ENCODE measurements at regions not wholly inside any gene's neighbourhood (a gene's known extent, or its start where the extent isn't known, plus 50 kb on each side); places are given as distances from the start of the nearest gene placed in this dataset.
"Not testable (repeated sequence)": the region's sequence is repeated elsewhere in the genome, so short reads cannot be mapped to it uniquely, and the experiment has no call there.

DNA sequence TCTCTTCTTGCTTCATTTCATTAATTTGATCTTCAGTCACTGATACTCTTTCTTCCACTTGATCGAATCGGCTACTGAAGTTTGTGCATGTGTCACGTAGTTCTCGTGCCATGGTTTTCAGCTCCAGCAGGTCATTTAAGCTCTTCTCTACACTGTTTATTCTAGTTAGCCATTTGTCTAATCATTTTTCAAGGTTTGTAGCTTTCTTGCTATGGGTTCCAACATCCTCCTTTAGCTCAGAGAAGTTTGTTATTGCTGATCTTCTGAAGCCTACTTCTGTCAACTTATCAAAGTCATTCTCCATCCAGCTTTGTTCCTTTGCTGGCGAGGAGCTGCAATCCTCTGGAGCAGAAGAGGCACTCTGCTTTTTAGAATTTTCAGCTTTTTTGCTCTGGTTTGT is 180.0 kb upstream of the TMEM196 start:
- DNase-seq, result not testable (repeated sequence)

- no peak for DNase-seq
Observed at GRCh38 chr7:19948160-19948559, 174.7 kb upstream of the TMEM196 start.

DNA sequence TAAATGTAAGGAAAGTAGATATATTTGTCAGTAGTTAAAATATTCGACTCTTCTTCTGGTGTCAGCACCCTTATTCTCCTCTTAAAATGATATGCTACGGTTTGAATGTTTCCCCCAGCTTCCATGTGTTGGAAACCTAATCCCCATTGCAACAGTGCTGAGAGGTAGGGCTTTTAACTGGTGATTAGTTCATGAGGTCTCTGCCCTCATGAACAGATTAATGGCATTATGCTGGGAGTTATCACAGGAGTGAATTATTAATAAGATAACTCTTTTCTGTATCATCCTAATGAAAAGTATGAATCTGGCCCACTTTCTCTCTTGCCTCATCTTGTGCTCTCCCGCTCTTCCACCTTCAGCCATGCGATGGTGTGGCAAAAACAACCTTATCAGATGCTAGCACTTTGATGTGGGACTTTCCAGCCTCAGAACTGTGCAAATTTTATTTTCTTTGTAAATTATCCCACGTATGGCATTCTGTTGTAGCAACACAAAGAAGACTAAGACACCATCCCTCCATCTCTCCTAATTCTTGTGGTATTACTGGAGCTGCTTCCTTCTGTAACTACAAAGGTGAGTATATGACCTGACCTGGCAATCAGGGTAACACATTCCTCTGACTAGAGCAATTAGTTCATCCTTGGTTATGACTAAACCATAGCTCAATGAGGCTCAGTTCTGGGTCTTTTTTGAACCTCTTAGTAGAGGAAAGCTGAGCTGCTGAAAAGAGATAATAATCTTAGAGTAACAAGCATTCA is 171.1 kb upstream of the TMEM196 start:
- DNase-seq, result no peak

DNA sequence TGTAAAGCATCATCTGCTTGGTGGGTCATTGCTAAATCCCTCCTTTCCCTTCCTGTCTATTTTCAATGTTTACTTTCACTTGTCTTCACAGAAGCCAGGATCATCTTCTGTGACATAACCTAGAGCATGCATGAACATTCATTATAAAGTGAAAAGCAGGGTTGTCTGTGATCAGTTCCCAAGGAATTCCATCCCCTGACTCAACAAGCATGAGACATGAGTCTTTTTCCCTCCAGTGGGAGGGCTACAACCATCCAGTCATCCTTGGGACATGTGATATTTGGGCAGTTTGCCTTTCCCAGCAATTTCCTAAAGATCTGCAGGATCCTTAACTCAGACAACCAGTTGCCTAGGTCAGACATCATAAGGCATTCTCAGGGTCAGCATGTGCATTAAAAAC is 166.3 kb upstream of the TMEM196 start:
- DNase-seq, result no peak

DNA sequence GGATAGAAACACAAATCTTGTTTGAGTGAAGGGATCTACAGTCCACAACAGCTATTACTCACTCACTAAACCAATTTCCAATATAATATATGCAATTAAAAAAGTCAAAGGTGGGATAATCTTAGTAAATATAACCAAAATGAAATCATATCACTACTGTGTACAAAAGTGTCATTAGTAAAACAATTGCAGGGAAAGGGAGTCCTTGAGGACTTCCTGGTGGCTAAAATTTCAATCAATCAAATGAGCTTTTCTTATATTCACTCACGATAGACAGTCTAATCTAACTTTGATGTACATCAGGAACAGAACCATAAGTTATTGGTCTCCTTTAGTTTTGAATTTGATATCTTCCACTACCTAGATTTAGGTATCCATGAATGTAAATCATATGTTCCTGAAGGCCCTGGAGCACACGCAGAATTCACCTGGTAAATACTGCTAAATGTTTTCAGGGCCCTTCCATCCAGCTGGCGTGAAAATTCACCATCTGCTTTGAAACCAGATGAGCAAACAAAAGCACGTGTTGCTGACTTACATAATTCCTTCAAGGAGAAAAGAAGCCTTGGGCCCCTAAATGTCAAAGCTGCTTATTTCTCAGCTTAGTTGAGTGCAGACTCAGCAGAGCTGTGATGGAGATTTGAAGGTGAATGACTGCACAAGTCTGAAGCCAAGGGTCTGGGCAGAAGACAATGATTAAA is 159.3 kb upstream of the TMEM196 start:
- DNase-seq, result peak; percentile 75

DNA sequence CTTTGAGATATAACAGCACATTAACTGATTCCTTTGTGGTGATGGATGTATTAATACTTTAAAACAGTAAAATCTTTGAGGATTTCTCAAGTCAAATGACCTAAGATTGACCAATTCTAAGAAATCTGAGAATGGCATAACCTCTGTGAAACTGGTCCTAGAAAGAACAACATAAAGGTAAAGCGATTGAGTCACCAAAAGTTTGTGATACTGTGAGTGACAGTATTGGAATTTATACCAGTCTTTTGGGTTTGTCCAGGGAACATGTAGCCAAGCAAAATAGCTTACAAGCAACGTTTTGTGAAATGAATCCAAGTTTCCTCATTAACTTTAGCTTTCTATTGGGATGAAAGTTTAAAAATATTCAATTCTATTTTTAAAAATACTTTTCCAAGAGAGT is 157.4 kb upstream of the TMEM196 start:
- DNase-seq, result no peak

GRCh38 chr7:19930051-19930450 is 156.6 kb upstream of the TMEM196 start:
- no peak for DNase-seq

- DNase-seq, result no peak
Observed at GRCh38 chr7:19928247-19928646, 154.8 kb upstream of the TMEM196 start.

DNA sequence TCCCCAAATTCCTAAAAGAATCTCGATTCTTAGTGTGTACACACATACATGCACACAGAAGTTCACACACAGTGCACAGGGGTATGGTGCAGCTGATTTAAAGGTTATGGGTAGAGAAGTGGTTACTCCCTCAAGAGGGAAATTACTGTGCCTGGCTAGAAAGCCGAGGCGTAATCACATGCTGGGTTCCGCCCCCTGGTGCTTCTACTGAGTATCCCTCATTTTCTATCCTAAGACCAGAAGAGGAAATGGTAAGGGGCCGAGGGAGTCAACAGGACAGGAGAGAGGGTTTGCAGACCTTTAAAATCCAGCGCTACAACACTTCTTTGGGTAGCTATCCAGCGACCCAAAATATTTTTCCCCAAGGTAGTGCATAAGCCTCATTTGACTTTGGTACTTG is 147.3 kb upstream of the TMEM196 start:
- no peak for DNase-seq

GRCh38 chr7:19920166-19920565 is 146.7 kb upstream of the TMEM196 start:
- DNase-seq, result no peak

DNA sequence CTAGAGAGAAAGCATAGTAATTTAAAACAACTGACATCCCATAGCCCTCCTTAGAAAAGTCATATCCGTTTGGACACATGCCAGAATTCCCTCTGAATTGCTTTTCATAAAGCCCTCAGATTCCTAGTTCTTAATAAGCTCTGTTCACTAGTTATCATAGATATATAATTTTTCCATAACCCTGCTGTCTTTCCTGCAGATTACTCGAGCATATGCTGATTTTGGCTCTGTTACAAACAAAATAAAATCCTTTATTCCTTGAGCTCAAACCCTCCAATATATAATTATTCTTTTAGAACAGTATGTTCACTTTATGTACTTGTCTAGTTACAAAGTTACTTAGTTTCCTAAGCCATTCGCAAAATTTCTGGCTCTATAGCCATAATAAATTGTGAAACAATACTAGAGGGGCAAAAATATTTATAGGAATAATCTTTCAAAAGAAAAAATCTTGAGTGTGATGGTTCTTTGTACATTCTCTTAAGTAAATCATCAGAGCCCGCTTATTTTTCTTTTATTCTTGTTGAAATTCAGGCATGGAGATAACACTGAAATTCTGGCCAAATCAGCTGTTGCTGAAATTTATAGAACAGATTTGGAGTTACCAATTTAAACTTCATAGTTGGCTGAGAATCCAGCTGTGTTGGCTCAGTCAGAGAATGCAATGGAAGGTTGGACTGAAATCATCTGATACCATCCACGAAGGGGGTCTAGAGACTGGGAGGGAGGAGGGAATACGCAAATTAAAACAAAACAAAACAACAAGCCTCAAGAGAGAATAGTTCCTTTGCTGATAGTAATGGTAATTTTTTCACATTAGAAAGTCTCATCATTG is 146.1 kb upstream of the TMEM196 start:
- peak; percentile 10 for DNase-seq

- no peak for DNase-seq
Observed at GRCh38 chr7:19916046-19916445, 142.6 kb upstream of the TMEM196 start.

- no peak for DNase-seq
Observed at GRCh38 chr7:19915596-19915995, 142.2 kb upstream of the TMEM196 start.

- no peak for DNase-seq
Observed at GRCh38 chr7:19914866-19915265, 141.4 kb upstream of the TMEM196 start.

DNA sequence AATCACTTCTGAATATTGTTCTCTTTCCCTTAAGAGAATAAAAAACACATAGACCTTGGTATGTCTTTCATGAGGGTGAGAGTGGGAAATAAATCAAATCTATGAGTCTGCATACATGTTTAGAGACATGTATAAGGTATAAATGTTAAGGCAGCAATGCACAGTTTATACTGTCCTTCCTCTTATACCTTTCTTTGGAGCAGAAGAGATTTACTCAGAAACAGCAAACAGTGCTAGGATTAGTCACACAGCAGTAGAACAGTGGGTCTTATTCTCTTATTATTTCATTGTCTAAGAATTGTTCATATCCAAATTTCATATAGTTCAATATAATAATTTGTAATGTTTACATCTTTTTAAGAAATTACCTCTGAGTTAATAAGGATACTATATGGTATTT is 126.7 kb upstream of the TMEM196 start:
- no peak for DNase-seq

DNA sequence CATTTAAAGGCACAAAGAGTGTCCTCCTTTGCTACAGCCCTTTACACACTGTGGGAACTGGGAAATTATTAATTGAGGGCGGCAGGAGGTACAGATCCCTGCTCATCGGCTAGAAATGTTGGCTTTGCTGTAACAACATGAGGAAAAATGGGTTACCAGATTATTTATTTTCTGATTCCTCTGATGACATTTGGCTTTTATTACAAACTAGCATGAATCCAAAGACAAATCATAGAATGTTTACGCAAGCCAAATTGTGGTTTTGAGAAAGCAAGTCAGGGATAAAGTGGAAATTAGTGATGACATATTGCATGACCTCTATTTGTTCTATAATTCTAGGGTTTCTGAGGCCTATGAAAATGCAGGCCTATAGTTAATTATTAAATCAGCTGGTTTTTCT is 126.1 kb upstream of the TMEM196 start:
- DNase-seq, result no peak

DNA sequence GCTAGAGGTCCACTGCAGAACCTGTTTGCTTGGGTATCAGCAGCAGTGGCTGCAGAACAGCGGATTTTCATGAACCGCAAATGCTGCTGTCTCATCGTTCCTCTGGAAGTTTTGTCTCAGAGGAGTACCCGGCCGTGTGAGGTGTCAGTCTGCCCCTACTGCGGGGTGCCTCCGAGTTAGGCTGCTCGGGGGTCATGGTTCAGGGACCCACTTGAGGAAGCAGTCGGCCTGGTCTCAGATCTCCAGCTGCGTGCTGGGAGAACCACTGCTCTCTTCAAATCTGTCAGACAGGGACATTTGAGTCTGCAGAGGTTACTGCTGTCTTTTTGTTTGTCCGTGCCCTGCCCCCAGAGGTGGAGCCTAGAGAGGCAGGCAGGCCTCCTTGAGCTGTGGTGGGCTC is 109.5 kb upstream of the TMEM196 start:
- DNase-seq, result not testable (repeated sequence)

DNA sequence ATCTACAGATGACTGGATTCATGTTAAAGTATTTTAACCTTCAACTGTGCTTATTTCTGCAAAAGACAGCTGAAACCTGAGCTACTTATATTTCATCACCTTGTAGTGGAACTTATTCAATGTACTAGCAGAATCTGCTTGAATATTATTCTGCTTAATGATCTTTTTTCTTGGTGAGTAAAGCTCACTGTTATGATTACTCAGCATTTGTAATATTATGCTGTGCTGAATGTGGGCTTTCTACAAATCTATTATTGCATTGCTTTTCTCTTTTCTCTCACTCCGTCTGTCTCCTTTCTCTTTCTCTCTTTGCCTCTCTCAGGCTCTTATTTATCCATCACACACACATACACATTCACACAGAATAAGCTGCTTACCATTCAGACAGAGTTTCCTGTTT is 98.7 kb upstream of the TMEM196 start:
- no peak for DNase-seq

DNA sequence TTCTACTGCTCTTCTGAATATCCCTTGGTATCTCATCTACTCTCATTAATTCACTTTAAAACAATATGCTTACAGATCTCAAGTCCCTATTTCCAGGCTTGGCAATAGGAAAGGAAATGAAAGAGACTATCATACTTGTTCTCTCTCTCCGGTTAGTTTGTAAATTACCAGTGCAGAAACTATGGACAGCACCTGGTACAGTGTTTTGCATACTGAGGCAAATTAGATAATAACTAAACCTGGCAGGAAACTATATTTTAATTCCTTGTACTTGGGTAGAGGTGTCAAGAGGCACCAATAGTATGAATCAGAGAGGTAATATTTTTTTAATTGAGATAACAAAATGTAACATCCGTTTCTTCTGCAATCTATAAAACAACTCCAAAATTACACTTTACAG is 97.7 kb upstream of the TMEM196 start:
- DNase-seq, result no peak

- DNase-seq, result no peak
Observed at GRCh38 chr7:19869979-19870378, 96.6 kb upstream of the TMEM196 start.

DNA sequence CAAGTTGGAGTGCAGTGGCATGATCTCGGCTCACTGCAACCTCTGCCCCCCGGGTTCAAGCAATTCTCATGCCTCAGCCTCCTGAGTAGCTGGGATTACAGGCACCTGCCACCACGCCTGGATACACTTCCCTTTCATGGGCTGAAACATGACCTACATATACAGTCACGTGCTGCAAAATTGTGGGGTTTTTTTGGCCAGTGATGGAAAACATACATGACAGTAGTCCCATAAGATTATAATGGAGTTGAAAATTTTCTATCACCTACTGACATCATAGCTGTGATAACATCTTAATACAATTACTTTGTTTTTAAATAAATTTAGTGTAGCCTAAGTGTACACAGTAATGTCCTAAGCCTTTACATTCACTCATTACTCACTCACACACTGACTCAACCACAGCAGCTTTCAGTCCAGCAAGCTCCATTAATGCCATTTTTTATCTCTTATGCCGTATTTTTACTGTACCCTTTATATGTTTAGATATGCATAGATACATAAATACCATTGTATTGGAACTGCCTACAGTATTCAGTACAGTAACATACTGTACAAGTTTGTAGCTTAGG is 79.9 kb upstream of the TMEM196 start:
- DNase-seq, result no peak

DNA sequence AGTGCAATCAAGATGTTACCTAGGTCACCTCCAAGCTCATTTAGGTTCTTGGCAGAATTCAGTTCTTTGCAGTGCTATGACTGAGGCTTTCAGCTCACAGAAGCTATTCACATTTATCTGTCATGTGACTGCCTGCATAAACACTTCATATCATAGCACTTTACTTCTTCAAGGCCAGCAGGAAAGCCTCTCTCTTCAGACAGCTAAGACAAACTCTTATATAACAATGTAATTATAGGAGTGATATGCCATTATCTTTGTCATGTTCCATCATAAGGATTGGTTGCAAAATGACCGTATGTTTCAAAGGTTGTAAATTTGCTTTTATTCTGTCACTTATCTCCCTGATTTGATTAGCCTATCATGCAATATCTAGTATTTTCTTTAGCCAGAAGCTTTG is 78.8 kb upstream of the TMEM196 start:
- DNase-seq, result no peak

- no peak for DNase-seq
Observed at GRCh38 chr7:19851504-19851903, 78.1 kb upstream of the TMEM196 start.
